ENCODE measurements at regions not wholly inside any gene's neighbourhood (a gene's known extent, or its start where the extent isn't known, plus 50 kb on each side); places are given as distances from the start of the nearest gene placed in this dataset.

GRCh38 chr6:33872761-33873160, 69.0 kb upstream of the MLN start:
- no peak overlapping the region for H3K4me3 ChIP-seq
- H3K9me3 ChIP-seq: no peaks in the 10 kb centered on the region
- no peaks in the 10 kb centered on the region for H3K4me1 ChIP-seq
- DNase-seq: no peak
- intact Hi-C loops (cut with DNase I; ENCODE audit: low total_unique reads): no loop called here
- H3K27ac ChIP-seq: no peak overlapping the region
- no peaks in the 10 kb centered on the region for H3K27me3 ChIP-seq
- TF ChIP-seq CTCF (IDR thresholded peaks at IDR 0.05) (no peak), POLR2A (IDR thresholded peaks at IDR 0.05) (no peak)
- H3K36me3 ChIP-seq: no peaks in the 10 kb centered on the region

- no peak for TF ChIP-seq CTCF (IDR thresholded peaks at IDR 0.05)
- TF ChIP-seq POLR2A (IDR thresholded peaks at IDR 0.05): no peak
- no peak for DNase-seq
- Histone ChIP-seq H3K27ac (no peak overlapping the region), H3K36me3 (no peaks in the 10 kb centered on the region), H3K27me3 (no peaks in the 10 kb centered on the region), H3K4me3 (no peak overlapping the region), H3K4me1 (no peaks in the 10 kb centered on the region), H3K9me3 (no peaks in the 10 kb centered on the region)
- intact Hi-C loops (cut with DNase I; ENCODE audit: low total_unique reads): no loop called here
These were observed 66.1 kb upstream of the MLN start for GRCh38 chr6:33869826-33870423.

GRCh38 chr6:33869121-33869520, 65.3 kb upstream of the MLN start:
- no peak for DNase-seq
- no peak overlapping the region for H3K27ac ChIP-seq
- H3K36me3 ChIP-seq: no peaks in the 10 kb centered on the region
- intact Hi-C loops (cut with DNase I; ENCODE audit: low total_unique reads): no loop called here
- TF ChIP-seq POLR2A (IDR thresholded peaks at IDR 0.05): no peak
- no peak for TF ChIP-seq CTCF (IDR thresholded peaks at IDR 0.05)
- H3K9me3 ChIP-seq: no peaks in the 10 kb centered on the region
- H3K4me3 ChIP-seq: no peak overlapping the region
- no peaks in the 10 kb centered on the region for H3K27me3 ChIP-seq
- no peaks in the 10 kb centered on the region for H3K4me1 ChIP-seq

GRCh38 chr6:33868141-33868540, 64.3 kb upstream of the MLN start:
- H3K4me1 ChIP-seq: no peaks in the 10 kb centered on the region

More at GRCh38 chr6:33868141-33868540, 64.3 kb upstream of the MLN start:
- no peak for TF ChIP-seq CTCF (IDR thresholded peaks at IDR 0.05)
- no peak for TF ChIP-seq POLR2A (IDR thresholded peaks at IDR 0.05)
- Histone ChIP-seq H3K4me3 (no peak overlapping the region), H3K36me3 (no peaks in the 10 kb centered on the region), H3K27me3 (no peaks in the 10 kb centered on the region), H3K27ac (no peak overlapping the region), H3K9me3 (no peaks in the 10 kb centered on the region)
- no peak for DNase-seq
- intact Hi-C loops (cut with DNase I; ENCODE audit: low total_unique reads): no loop called here
